Spleen (tissue), 7 donors: ENCODE measurements at regions not wholly inside any gene's neighbourhood (a gene's known extent, or its start where the extent isn't known, plus 50 kb on each side); places are given as distances from the start of the nearest gene placed in this dataset.

Source experiments
- CTCF ChIP-seq, 11 experiments: fragments of 200-600 bp in 7 of 11; fragments of 450-650 bp in 4 of 11; sonication (generic) in 4 of 11; IDR thresholded peaks in 8 of 11; conservative IDR thresholded peaks in 3 of 11; 1 replicate in 7 of 11; 2 replicates in 4 of 11; pipeline versions ENCODE4 v1.4.0 to v1.8.0; 2016 to 2021; ENCODE audit warnings: antibody characterized with exemption in 11 of 11, inconsistent platforms in 4 of 11, mild to moderate bottlenecking in 1 of 11
- POLR2AphosphoS5 ChIP-seq, 3 donors: sonication (generic); formaldehyde crosslinking; IDR thresholded peaks; one replicate each; pipeline ENCODE4 v1.5.1; 2017; ENCODE audit warnings: antibody characterized with exemption in 3 of 3
- donor health status: DM: no; HTN: no; CAD: no; lungs with moderate emphysema.
- donor health status: DM: no; HTN: no; CAD: no.
- donor health status: DM: no; HTN: no; CAD: no.

GRCh38 chr16:10232757-10233156, 50.5 kb upstream of the GRIN2A start:
- no peak for TF ChIP-seq CTCF (IDR thresholded peaks at IDR 0.05 in 8 of 11, conservative IDR thresholded peaks at IDR 0.05 in 3 of 11)
- no peak for TF ChIP-seq POLR2AphosphoS5 (IDR thresholded peaks at IDR 0.05)
